Neural progenitor cell (in vitro differentiated cells): ENCODE measurements at regions not wholly inside any gene's neighbourhood (a gene's known extent, or its start where the extent isn't known, plus 50 kb on each side); places are given as distances from the start of the nearest gene placed in this dataset.
"Not testable (repeated sequence)": the region's sequence is repeated elsewhere in the genome, so short reads cannot be mapped to it uniquely, and the experiment has no call there.

Experiments
- DNase-seq: peaks from one replicate; pipeline ENCODE4 v3.0.0-alpha.2; 2016; ENCODE audit warnings: low spot score
- H2AFZ ChIP-seq: fragments of 200-600 bp; sonication (generic); replicated peaks from 2 replicates; pipeline ENCODE4 v1.6.1; 2016; ENCODE audit warnings: antibody characterized with exemption
- H3F3A ChIP-seq: fragments of 200-600 bp; sonication (generic); 2 replicates; pipeline ENCODE4 v1.6.1; 2016; ENCODE audit warnings: antibody characterized with exemption, low read depth
- H3K27ac ChIP-seq: fragments of 200-600 bp; sonication (generic); 2 replicates; pipeline ENCODE4 v1.5.1; 2016; ENCODE audit warnings: mild to moderate bottlenecking
- H3K27me3 ChIP-seq: fragments of 200-600 bp; sonication (generic); 2 replicates; pipeline ENCODE4 v1.6.1; 2016; ENCODE audit warnings: mild to moderate bottlenecking, moderate library complexity
- H3K36me3 ChIP-seq: fragments of 200-600 bp; sonication (generic); 2 replicates; pipeline ENCODE4 v1.5.1; 2016
- H3K4me1 ChIP-seq: fragments of 200-600 bp; sonication (generic); 2 replicates; pipeline ENCODE4 v1.6.1; 2016; ENCODE audit warnings: mixed run types
- H3K4me2 ChIP-seq: fragments of 200-600 bp; sonication (generic); 2 replicates; pipeline ENCODE4 v1.6.1; 2016
- H3K4me3 ChIP-seq: fragments of 200-600 bp; sonication (generic); 2 replicates; pipeline ENCODE4 v1.5.1; 2016
- H3K79me2 ChIP-seq: fragments of 200-600 bp; sonication (generic); 2 replicates; pipeline ENCODE4 v1.6.1; 2016; ENCODE audit warnings: low read depth
- H3K9ac ChIP-seq: fragments of 200-600 bp; sonication (generic); 2 replicates; pipeline ENCODE4 v1.6.1; 2016
- H3K9me3 ChIP-seq: fragments of 200-600 bp; sonication (generic); 2 replicates; pipeline ENCODE4 v1.5.1; 2016; ENCODE audit warnings: low read depth
- H4K20me1 ChIP-seq: fragments of 200-600 bp; sonication (generic); 2 replicates; pipeline ENCODE4 v1.6.1; 2016; ENCODE audit warnings: low read depth
- H3K27ac Mint-ChIP-seq: 3 replicates; pipeline ENCODE4 v1.8.0; 2021; ENCODE audit warnings: mixed read lengths
- H3K27me3 Mint-ChIP-seq: 2 replicates; pipeline ENCODE4 v1.8.0; 2022; ENCODE audit warnings: low read depth, mild to moderate bottlenecking, inconsistent platforms, moderate library complexity, mixed read lengths; ENCODE audit not compliant: insufficient read depth
- H3K36me3 Mint-ChIP-seq: 3 replicates; pipeline ENCODE4 v1.8.0; 2021; ENCODE audit warnings: mixed read lengths
- H3K4me1 Mint-ChIP-seq: 3 replicates; pipeline ENCODE4 v1.8.0; 2021; ENCODE audit warnings: mixed read lengths
- H3K4me3 Mint-ChIP-seq: 3 replicates; pipeline ENCODE4 v1.8.0; 2021; ENCODE audit warnings: mild to moderate bottlenecking, moderate library complexity, mixed read lengths
- H3K9me3 Mint-ChIP-seq: 3 replicates; pipeline ENCODE4 v1.8.0; 2020; ENCODE audit warnings: mixed read lengths

GRCh38 chr9:66206617-66207016 is 469.7 kb downstream of the FOXD4L4 start:
- H3K4me3 Mint-ChIP-seq, H2AFZ ChIP-seq, DNase-seq, H3K27ac Mint-ChIP-seq, H3K4me3 ChIP-seq, H3K27me3 Mint-ChIP-seq, H3K9me3 ChIP-seq, H3K79me2 ChIP-seq, H3K4me1 ChIP-seq, H3K9ac ChIP-seq, H3K36me3 Mint-ChIP-seq, H3K36me3 ChIP-seq, H3F3A ChIP-seq, H3K9me3 Mint-ChIP-seq, H3K27me3 ChIP-seq, H3K4me1 Mint-ChIP-seq, H3K27ac ChIP-seq, H3K4me2 ChIP-seq, H4K20me1 ChIP-seq: not testable (repeated sequence)

GRCh38 chr9:66207914-66208313 is 471.0 kb downstream of the FOXD4L4 start:
- H3K27me3 Mint-ChIP-seq, H3K9ac ChIP-seq: not testable (repeated sequence)

GRCh38 chr9:66244763-66245162 is 507.8 kb downstream of the FOXD4L4 start:
- not testable (repeated sequence) for H2AFZ ChIP-seq, H3K79me2 ChIP-seq, H4K20me1 ChIP-seq, H3F3A ChIP-seq, H3K4me1 ChIP-seq, H3K27ac ChIP-seq, H3K4me3 ChIP-seq, DNase-seq, H3K36me3 Mint-ChIP-seq, H3K36me3 ChIP-seq, H3K4me1 Mint-ChIP-seq, H3K27me3 Mint-ChIP-seq, H3K27ac Mint-ChIP-seq, H3K27me3 ChIP-seq, H3K9me3 Mint-ChIP-seq, H3K4me3 Mint-ChIP-seq, H3K9me3 ChIP-seq, H3K4me2 ChIP-seq, H3K9ac ChIP-seq

More at GRCh38 chr9:66207914-66208313, 471.0 kb downstream of the FOXD4L4 start:
- not testable (repeated sequence) for H3K4me1 Mint-ChIP-seq, H3K4me3 Mint-ChIP-seq, H3F3A ChIP-seq, H2AFZ ChIP-seq, H3K36me3 ChIP-seq, H3K4me3 ChIP-seq, DNase-seq, H3K4me1 ChIP-seq, H3K9me3 ChIP-seq, H3K36me3 Mint-ChIP-seq, H3K27ac Mint-ChIP-seq, H3K79me2 ChIP-seq, H3K4me2 ChIP-seq, H3K27ac ChIP-seq, H4K20me1 ChIP-seq, H3K27me3 ChIP-seq, H3K9me3 Mint-ChIP-seq

GRCh38 chr9:66245481-66245880 is 508.5 kb downstream of the FOXD4L4 start:
- not testable (repeated sequence) for H3K36me3 Mint-ChIP-seq, H3K4me1 Mint-ChIP-seq, H3K79me2 ChIP-seq, H3K27me3 Mint-ChIP-seq, H3F3A ChIP-seq, H3K27ac ChIP-seq, H3K27ac Mint-ChIP-seq, H3K9me3 ChIP-seq, H3K9me3 Mint-ChIP-seq, H3K4me3 Mint-ChIP-seq, H3K27me3 ChIP-seq, H3K4me1 ChIP-seq, DNase-seq, H2AFZ ChIP-seq, H3K9ac ChIP-seq, H3K4me3 ChIP-seq, H4K20me1 ChIP-seq, H3K4me2 ChIP-seq, H3K36me3 ChIP-seq

- not testable (repeated sequence) for H3K27ac Mint-ChIP-seq, H2AFZ ChIP-seq, H4K20me1 ChIP-seq, H3K4me1 Mint-ChIP-seq, H3K36me3 Mint-ChIP-seq, H3K36me3 ChIP-seq, H3K9me3 ChIP-seq, H3K4me3 Mint-ChIP-seq, H3K4me3 ChIP-seq, H3K4me2 ChIP-seq, H3F3A ChIP-seq, H3K79me2 ChIP-seq, H3K27ac ChIP-seq, H3K27me3 ChIP-seq, H3K9ac ChIP-seq, H3K4me1 ChIP-seq, H3K27me3 Mint-ChIP-seq, DNase-seq, H3K9me3 Mint-ChIP-seq
Observed at GRCh38 chr9:66257581-66257980, 520.6 kb downstream of the FOXD4L4 start.

GRCh38 chr9:66261576-66261975 is 524.6 kb downstream of the FOXD4L4 start:
- not testable (repeated sequence) for H3K27me3 ChIP-seq, H3F3A ChIP-seq, H3K9ac ChIP-seq, H4K20me1 ChIP-seq, H3K79me2 ChIP-seq, DNase-seq, H3K4me1 ChIP-seq, H3K4me3 Mint-ChIP-seq, H3K27ac ChIP-seq, H3K36me3 ChIP-seq, H3K4me3 ChIP-seq, H3K4me2 ChIP-seq, H3K4me1 Mint-ChIP-seq, H3K27ac Mint-ChIP-seq, H2AFZ ChIP-seq, H3K9me3 ChIP-seq, H3K9me3 Mint-ChIP-seq, H3K27me3 Mint-ChIP-seq, H3K36me3 Mint-ChIP-seq

- not testable (repeated sequence) for H3K36me3 Mint-ChIP-seq, H3K4me3 ChIP-seq, H3K4me1 ChIP-seq, H3K4me2 ChIP-seq, H3K4me3 Mint-ChIP-seq, H2AFZ ChIP-seq, H4K20me1 ChIP-seq, H3K9me3 ChIP-seq, H3K9ac ChIP-seq, H3K9me3 Mint-ChIP-seq, H3K27ac ChIP-seq, H3K36me3 ChIP-seq, H3K27ac Mint-ChIP-seq, H3K79me2 ChIP-seq, DNase-seq, H3K4me1 Mint-ChIP-seq, H3K27me3 Mint-ChIP-seq, H3K27me3 ChIP-seq, H3F3A ChIP-seq
Observed at GRCh38 chr9:66263621-66264020, 526.7 kb downstream of the FOXD4L4 start.

- H3K4me1 Mint-ChIP-seq, H3K9ac ChIP-seq, H4K20me1 ChIP-seq, H3K27ac Mint-ChIP-seq, H3K27me3 Mint-ChIP-seq, H3F3A ChIP-seq, H3K4me1 ChIP-seq, H3K9me3 Mint-ChIP-seq, DNase-seq, H3K27me3 ChIP-seq, H3K27ac ChIP-seq, H3K36me3 ChIP-seq, H3K9me3 ChIP-seq, H3K4me2 ChIP-seq, H3K4me3 Mint-ChIP-seq, H3K36me3 Mint-ChIP-seq, H3K79me2 ChIP-seq, H3K4me3 ChIP-seq, H2AFZ ChIP-seq: not testable (repeated sequence)
Observed at GRCh38 chr9:66264786-66265185, 527.8 kb downstream of the FOXD4L4 start.

- H2AFZ ChIP-seq, H3K27ac Mint-ChIP-seq, H3K36me3 ChIP-seq, H3K9me3 ChIP-seq, H3K4me3 ChIP-seq, H3K4me1 ChIP-seq, H3K9me3 Mint-ChIP-seq, H3K9ac ChIP-seq, H3K79me2 ChIP-seq, H4K20me1 ChIP-seq, H3F3A ChIP-seq, H3K4me1 Mint-ChIP-seq, H3K27me3 ChIP-seq, DNase-seq, H3K27ac ChIP-seq, H3K4me3 Mint-ChIP-seq, H3K27me3 Mint-ChIP-seq, H3K36me3 Mint-ChIP-seq, H3K4me2 ChIP-seq: not testable (repeated sequence)
Observed at GRCh38 chr9:66266202-66266601, 529.3 kb downstream of the FOXD4L4 start.
